ENCODE measurements at regions not wholly inside any gene's neighbourhood (a gene's known extent, or its start where the extent isn't known, plus 50 kb on each side); places are given as distances from the start of the nearest gene placed in this dataset.

- Histone ChIP-seq H3K27me3 (ENCODE audit: control insufficient read depth in 2 of 2, insufficient read depth in 2 of 2, low read length in 2 of 2) (no peaks in the 10 kb centered on the region), H3K27ac (ENCODE audit: extremely low read depth, low read depth, low read length) (no peak overlapping the region), H2AFZ (ENCODE audit: low read depth, low read length) (no peak overlapping the region), H3K9me1 (ENCODE audit: control insufficient read depth, insufficient read depth, low read length) (no peaks in the 10 kb centered on the region), H3K4me3 (no peak overlapping the region), H3K9ac (ENCODE audit: insufficient read depth in 1 of 2, low read depth in 2 of 2, low read length in 2 of 2) (no peak overlapping the region), H3K4me1 (replicated peaks in 1 of 2; ENCODE audit: control insufficient read depth in 2 of 2, insufficient read depth in 2 of 2, low read length in 2 of 2) (no peaks in the 10 kb centered on the region), H3K4me2 (ENCODE audit: insufficient read depth, low read length) (no peak overlapping the region), H4K20me1 (replicated peaks; ENCODE audit: control insufficient read depth, insufficient read depth, low read length) (no peaks in the 10 kb centered on the region), H3K79me2 (ENCODE audit: control insufficient read depth, insufficient read depth, low read length) (no peaks in the 10 kb centered on the region), H3K9me3 (replicated peaks; ENCODE audit: control insufficient read depth, insufficient read depth, low read depth, low read length) (no peaks in the 10 kb centered on the region), H3K36me3 (ENCODE audit: control insufficient read depth, insufficient read depth, low read length) (no peaks in the 10 kb centered on the region)
- no peak for FAIRE-seq
- intact Hi-C loops (cut with micrococcal nuclease) (no loop called here), in situ Hi-C loops (cut with MboI) (no loop called here)
- ATAC-seq = no peak
- no peak for DNase-seq (ENCODE audit: extremely low read depth in 1 of 4, low spot score in 3 of 4)
- CTCF ChIA-PET (ENCODE audit: low intra/inter-chr PET ratio) = no interaction called here
- BruUV-seq (replicated peaks) = no TSS peak
- no peak for TF ChIP-seq STAT5B (CRISPR knock-in tag; IDR thresholded peaks at IDR 0.05)
- no peak for TF ChIP-seq ZNF253 (CRISPR knock-in tag; conservative IDR thresholded peaks at IDR 0.05)
- no peak for TF ChIP-seq MAX (CRISPR knock-in tag; IDR thresholded peaks at IDR 0.05)
- TF ChIP-seq ARHGAP35 (IDR thresholded peaks at IDR 0.05; ENCODE audit: partially characterized antibody) = no peak
- TF ChIP-seq SMAD3 (CRISPR knock-in tag; conservative IDR thresholded peaks at IDR 0.05) = no peak
- WGBS (ENCODE audit: insufficient coverage, low coverage, missing lambda C conversion rate) = 0% methylated on average over 1 of the region's 1 CpG
- POLR2A ChIA-PET = no interaction called here
These were observed 290.4 kb downstream of the MAP2K6 start for GRCh38 chr17:69704935-69705334.

GRCh38 chr17:69706127-69706526 lies 291.6 kb downstream of the MAP2K6 start:
- Histone ChIP-seq H3K9me3 (replicated peaks; ENCODE audit: control insufficient read depth, insufficient read depth, low read depth, low read length) (no peaks in the 10 kb centered on the region), H4K20me1 (replicated peaks; ENCODE audit: control insufficient read depth, insufficient read depth, low read length) (no peaks in the 10 kb centered on the region), H3K79me2 (ENCODE audit: control insufficient read depth, insufficient read depth, low read length) (no peaks in the 10 kb centered on the region), H3K4me3 (no peak overlapping the region), H3K9me1 (ENCODE audit: control insufficient read depth, insufficient read depth, low read length) (no peaks in the 10 kb centered on the region), H3K4me1 (replicated peaks in 1 of 2; ENCODE audit: control insufficient read depth in 2 of 2, insufficient read depth in 2 of 2, low read length in 2 of 2) (no peaks in the 10 kb centered on the region), H2AFZ (ENCODE audit: low read depth, low read length) (no peak overlapping the region), H3K36me3 (ENCODE audit: control insufficient read depth, insufficient read depth, low read length) (no peaks in the 10 kb centered on the region), H3K27me3 (ENCODE audit: control insufficient read depth in 2 of 2, insufficient read depth in 2 of 2, low read length in 2 of 2) (no peaks in the 10 kb centered on the region), H3K9ac (ENCODE audit: insufficient read depth in 1 of 2, low read depth in 2 of 2, low read length in 2 of 2) (no peak overlapping the region), H3K4me2 (ENCODE audit: insufficient read depth, low read length) (no peak overlapping the region), H3K27ac (ENCODE audit: extremely low read depth, low read depth, low read length) (no peak overlapping the region)
- POLR2A ChIA-PET = no interaction called here
- in situ Hi-C loops (cut with MboI) = no loop called here
- 0% methylated on average over 2 of the region's 2 CpGs for WGBS (ENCODE audit: insufficient coverage, low coverage, missing lambda C conversion rate)
- BruUV-seq (replicated peaks) = no TSS peak
- DNase-seq (ENCODE audit: extremely low read depth in 1 of 4, low spot score in 3 of 4) = no peak
- ATAC-seq = no peak
- TF ChIP-seq HMGN3 (IDR thresholded peaks at IDR 0.05; ENCODE audit: borderline replicate concordance, extremely low read depth, insufficient read length, low read depth, low read length) = no peak
- no peak for TF ChIP-seq ZNF639 (CRISPR knock-in tag; conservative IDR thresholded peaks at IDR 0.05 in 1 of 2, IDR thresholded peaks at IDR 0.05 in 1 of 2)
- no peak for TF ChIP-seq KHSRP (IDR thresholded peaks at IDR 0.05)
- no peak for TF ChIP-seq C11orf30 (IDR thresholded peaks at IDR 0.05; ENCODE audit: low read depth)
- TF ChIP-seq CLOCK (CRISPR knock-in tag; IDR thresholded peaks at IDR 0.05; ENCODE audit: borderline replicate concordance) = no peak
- FAIRE-seq = no peak
- intact Hi-C loops (cut with micrococcal nuclease) = no loop called here
- CTCF ChIA-PET (ENCODE audit: low intra/inter-chr PET ratio) = no interaction called here

All from K562 (cell line).